Nephron progenitor cell (in vitro differentiated cells): ENCODE measurements at regions not wholly inside any gene's neighbourhood (a gene's known extent, or its start where the extent isn't known, plus 50 kb on each side); places are given as distances from the start of the nearest gene placed in this dataset.

ENCODE experiments used
- DNase-seq: peaks from one replicate; pipeline ENCODE4 v3.0.0; 2021
- H3K27ac Mint-ChIP-seq: 2 replicates; pipeline ENCODE4 v1.8.0; 2021; ENCODE audit warnings: mild to moderate bottlenecking, moderate library complexity, mixed read lengths
- H3K27me3 Mint-ChIP-seq: 2 replicates; pipeline ENCODE4 v1.8.0; 2021; ENCODE audit warnings: mild to moderate bottlenecking, low read depth, mixed read lengths; ENCODE audit not compliant: poor library complexity
- H3K36me3 Mint-ChIP-seq: 2 replicates; pipeline ENCODE4 v1.8.0; 2021; ENCODE audit warnings: low read depth, mixed read lengths
- H3K4me1 Mint-ChIP-seq: 2 replicates; pipeline ENCODE4 v1.8.0; 2021; ENCODE audit warnings: mixed read lengths
- H3K4me3 Mint-ChIP-seq: 2 replicates; pipeline ENCODE4 v1.8.0; 2021; ENCODE audit warnings: mild to moderate bottlenecking, moderate library complexity, mixed read lengths
- H3K9me3 Mint-ChIP-seq: 2 replicates; pipeline ENCODE4 v1.8.0; 2021; ENCODE audit warnings: mild to moderate bottlenecking, moderate library complexity, mixed read lengths
- TF ChIP-seq, protein P1 (sequence below): fragments of 200-600 bp; sonication (generic); IDR thresholded peaks from 2 replicates; pipeline ENCODE4 v1.5.0; 2021; ENCODE audit warnings: antibody characterized with exemption

DNA sequence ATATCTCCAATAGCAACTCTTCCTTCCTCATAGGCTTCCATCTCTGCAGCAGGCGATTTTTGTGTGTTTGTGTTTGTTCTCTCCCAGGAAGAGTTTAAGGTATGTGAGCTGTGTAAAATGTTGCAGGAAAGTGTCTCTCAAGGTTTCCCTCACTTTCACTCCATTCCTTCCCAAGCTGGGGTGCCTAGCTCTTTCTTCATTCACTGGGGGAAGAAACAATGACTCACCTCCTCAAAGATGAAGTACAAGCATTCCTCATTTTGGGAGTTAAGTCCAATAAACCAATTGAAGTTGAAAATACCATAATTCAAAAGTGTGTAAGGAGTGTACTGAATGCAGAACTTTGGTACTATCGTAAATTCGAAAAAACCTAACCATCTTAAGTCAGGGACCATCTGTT is 422.7 kb upstream of the CFAP20DC start:
- Mint-ChIP-seq H3K9me3 (peaks cover 26% of the 10 kb centered on the region), H3K4me3 (no peak overlapping the region), H3K27me3 (no peaks in the 10 kb centered on the region), H3K27ac (no peak overlapping the region), H3K36me3 (peaks cover 15% of the 10 kb centered on the region), H3K4me1 (peaks cover 7% of the 10 kb centered on the region)
- TF ChIP-seq, protein P1, sequence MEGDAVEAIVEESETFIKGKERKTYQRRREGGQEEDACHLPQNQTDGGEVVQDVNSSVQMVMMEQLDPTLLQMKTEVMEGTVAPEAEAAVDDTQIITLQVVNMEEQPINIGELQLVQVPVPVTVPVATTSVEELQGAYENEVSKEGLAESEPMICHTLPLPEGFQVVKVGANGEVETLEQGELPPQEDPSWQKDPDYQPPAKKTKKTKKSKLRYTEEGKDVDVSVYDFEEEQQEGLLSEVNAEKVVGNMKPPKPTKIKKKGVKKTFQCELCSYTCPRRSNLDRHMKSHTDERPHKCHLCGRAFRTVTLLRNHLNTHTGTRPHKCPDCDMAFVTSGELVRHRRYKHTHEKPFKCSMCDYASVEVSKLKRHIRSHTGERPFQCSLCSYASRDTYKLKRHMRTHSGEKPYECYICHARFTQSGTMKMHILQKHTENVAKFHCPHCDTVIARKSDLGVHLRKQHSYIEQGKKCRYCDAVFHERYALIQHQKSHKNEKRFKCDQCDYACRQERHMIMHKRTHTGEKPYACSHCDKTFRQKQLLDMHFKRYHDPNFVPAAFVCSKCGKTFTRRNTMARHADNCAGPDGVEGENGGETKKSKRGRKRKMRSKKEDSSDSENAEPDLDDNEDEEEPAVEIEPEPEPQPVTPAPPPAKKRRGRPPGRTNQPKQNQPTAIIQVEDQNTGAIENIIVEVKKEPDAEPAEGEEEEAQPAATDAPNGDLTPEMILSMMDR: no peak
- no peak for DNase-seq

DNA sequence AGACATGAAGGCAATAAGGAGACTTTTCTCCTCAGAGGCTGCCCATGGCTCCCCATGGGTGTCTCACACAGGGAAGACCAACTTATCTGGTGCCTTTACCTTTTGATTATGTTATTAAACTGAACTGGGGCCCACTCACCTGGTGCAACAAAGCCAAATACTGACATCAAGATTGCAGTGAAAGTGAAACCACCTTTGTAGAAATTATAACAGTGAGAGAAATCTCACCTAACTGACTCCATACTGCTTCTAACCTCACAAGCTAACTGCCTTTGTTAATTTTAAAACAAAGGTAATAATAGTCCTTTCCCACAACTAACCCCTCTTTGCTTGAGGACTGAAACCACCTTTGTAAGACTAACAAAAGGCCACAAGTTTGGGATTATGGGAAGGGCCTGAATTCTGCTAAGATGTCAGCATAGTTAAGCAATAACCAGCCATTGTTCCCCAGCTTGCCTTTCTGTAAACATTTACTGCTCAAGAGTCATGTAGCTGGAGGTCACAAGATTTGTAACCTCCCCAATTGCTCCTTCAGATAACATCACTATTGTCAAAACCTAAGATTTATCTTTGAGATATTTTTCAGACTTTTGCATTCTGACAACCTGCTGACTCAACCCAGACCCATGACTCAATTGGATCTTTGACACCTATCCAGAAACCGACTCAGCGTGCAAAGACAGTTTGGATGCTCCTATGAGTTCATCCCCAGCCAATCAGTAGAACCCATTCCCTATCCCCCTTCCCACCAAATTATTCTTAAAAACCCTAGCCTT is 420.3 kb upstream of the CFAP20DC start:
- no peak overlapping the region for H3K27ac Mint-ChIP-seq
- no peaks in the 10 kb centered on the region for H3K27me3 Mint-ChIP-seq
- H3K36me3 Mint-ChIP-seq: peaks cover 15% of the 10 kb centered on the region
- H3K4me1 Mint-ChIP-seq: peaks cover 12% of the 10 kb centered on the region
- no peak for DNase-seq
- H3K4me3 Mint-ChIP-seq: no peak overlapping the region
- peaks cover 26% of the 10 kb centered on the region for H3K9me3 Mint-ChIP-seq
- TF ChIP-seq, protein P1: no peak

DNA sequence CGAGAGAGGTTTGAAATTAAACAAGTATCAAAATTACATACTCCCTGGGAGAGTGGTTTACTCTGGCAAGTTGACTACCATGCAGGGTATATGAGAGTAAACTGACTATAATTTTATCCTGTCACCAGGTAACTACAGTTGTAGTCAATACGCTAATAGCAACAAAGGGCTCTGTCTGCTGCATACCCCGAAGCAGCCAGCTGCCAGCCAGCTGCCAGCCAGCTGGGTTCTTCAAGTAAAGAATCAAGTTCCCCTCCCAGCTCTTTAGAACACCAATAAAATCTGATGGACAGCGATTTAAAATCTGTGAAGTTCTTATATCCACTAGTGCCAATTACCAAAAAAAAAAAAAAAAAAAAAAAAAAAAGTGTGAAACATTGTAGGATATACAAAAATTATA is 417.7 kb upstream of the CFAP20DC start:
- peaks cover 26% of the 10 kb centered on the region for H3K9me3 Mint-ChIP-seq
- no peak for DNase-seq
- no peak overlapping the region for H3K4me3 Mint-ChIP-seq
- TF ChIP-seq, protein P1: no peak
- H3K27me3 Mint-ChIP-seq: peaks cover 3% of the 10 kb centered on the region
- peaks cover 25% of the 10 kb centered on the region for H3K4me1 Mint-ChIP-seq
- peaks cover 15% of the 10 kb centered on the region for H3K36me3 Mint-ChIP-seq
- H3K27ac Mint-ChIP-seq: no peak overlapping the region

DNA sequence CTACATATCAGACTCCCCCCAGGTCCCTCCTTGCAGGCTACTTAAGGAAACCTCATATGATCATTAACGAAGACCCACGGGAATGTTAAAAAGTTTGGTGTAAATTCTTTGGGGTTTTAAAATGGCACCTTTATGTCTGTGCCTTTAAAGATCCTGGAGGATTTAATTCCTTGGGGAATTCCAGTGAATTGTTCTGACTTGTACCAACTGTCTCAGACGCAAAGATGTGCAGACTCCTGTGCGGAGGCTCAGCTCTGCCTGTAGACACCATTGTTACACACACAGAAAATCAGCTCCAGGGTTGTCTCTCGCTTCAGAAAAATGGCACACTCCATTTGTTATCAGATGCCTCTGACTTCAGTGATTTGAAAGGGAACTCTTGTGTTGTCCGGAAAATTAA is 414.4 kb upstream of the CFAP20DC start:
- Mint-ChIP-seq H3K27ac (no peak overlapping the region), H3K27me3 (peaks cover 3% of the 10 kb centered on the region), H3K4me1 (peaks cover 21% of the 10 kb centered on the region), H3K36me3 (peaks cover 4% of the 10 kb centered on the region), H3K9me3 (peaks cover 24% of the 10 kb centered on the region), H3K4me3 (no peak overlapping the region)
- TF ChIP-seq, protein P1: no peak
- no peak for DNase-seq

- Mint-ChIP-seq H3K9me3 (peaks cover 22% of the 10 kb centered on the region), H3K36me3 (peaks cover 3% of the 10 kb centered on the region), H3K4me3 (no peak overlapping the region), H3K27me3 (peaks cover 3% of the 10 kb centered on the region), H3K4me1 (peaks cover 25% of the 10 kb centered on the region), H3K27ac (no peak overlapping the region)
- no peak for DNase-seq
- TF ChIP-seq, protein P1: no peak
Observed at GRCh38 chr3:59463253-59463652, 413.4 kb upstream of the CFAP20DC start.

GRCh38 chr3:59460068-59460467 is 410.2 kb upstream of the CFAP20DC start:
- H3K36me3 Mint-ChIP-seq: peaks cover 3% of the 10 kb centered on the region
- DNase-seq: no peak

More at GRCh38 chr3:59460068-59460467, 410.2 kb upstream of the CFAP20DC start:
- Mint-ChIP-seq H3K4me1 (peaks cover 20% of the 10 kb centered on the region), H3K9me3 (peaks cover 22% of the 10 kb centered on the region), H3K4me3 (no peak overlapping the region), H3K27ac (no peak overlapping the region), H3K27me3 (peaks cover 3% of the 10 kb centered on the region)
- TF ChIP-seq, protein P1: no peak
